Hematopoietic multipotent progenitor cell treated with erythropoietin and hydrocortisone succinate and interleukin-3 and kit ligand, for 17 days (in vitro differentiated cells): ENCODE measurements at regions not wholly inside any gene's neighbourhood (a gene's known extent, or its start where the extent isn't known, plus 50 kb on each side); places are given as distances from the start of the nearest gene placed in this dataset.
"Not testable (repeated sequence)": the region's sequence is repeated elsewhere in the genome, so short reads cannot be mapped to it uniquely, and the experiment has no call there.

Experiments
- DNase-seq: peaks from one replicate; pipeline ENCODE4 v3.0.0-alpha.2; 2015; ENCODE audit warnings: low spot score

DNA sequence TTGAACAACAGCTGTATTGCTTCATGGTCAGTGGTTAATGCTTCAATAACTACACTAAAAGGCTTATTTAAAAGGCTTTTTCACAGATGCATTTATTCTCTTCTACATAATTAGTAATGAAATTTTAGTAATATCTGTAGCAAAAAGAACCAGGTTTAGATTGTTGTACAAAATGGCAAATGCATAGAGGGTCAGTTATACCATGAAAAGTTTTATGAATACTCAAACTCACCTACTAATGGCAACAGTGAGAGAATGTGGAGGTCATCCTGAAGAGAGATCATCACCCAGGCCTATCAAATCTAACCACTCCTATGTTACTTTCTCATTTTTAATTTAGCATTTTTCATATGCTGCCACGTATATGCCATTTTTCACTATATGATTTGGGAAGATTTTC is 444.3 kb upstream of the CDH9 start:
- no peak for DNase-seq

DNA sequence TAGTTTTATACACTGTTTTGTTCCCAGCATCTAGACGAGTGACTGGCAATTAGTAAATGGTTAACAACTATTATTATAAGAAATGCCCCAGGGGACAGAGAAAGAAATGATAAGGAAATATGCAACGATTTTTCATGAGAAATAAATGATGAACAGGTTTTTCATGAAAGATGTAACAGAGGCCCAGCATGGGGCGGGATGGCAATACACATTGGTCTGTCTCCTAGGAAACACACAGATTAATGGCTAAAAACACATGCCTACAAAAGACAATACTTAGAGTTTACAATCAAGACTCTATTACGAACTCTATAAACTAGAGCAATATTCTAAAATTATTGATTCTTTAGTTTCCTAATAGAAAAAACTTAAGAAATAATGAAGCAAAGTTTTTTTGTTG is 441.5 kb upstream of the CDH9 start:
- DNase-seq, result no peak

DNA sequence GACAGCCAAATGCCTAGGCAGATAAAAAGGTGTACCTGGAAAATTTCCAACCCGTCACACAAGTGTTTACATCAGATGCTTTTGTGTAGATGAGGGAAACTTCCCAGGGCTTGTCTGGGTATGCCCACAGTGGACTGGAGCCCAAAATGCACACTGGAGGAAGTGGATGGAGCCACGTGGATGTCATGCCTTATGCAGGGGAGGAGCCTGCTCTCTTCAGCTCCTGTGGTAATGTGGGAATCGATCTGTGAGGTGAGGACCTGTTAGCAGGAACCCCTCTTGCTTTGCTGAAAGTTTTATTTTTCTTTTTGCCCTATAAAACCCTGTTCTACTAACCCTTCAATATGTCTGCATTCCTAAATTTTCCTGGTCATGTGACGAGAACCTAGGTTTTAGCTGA is 439.2 kb upstream of the CDH9 start:
- no peak for DNase-seq

DNA sequence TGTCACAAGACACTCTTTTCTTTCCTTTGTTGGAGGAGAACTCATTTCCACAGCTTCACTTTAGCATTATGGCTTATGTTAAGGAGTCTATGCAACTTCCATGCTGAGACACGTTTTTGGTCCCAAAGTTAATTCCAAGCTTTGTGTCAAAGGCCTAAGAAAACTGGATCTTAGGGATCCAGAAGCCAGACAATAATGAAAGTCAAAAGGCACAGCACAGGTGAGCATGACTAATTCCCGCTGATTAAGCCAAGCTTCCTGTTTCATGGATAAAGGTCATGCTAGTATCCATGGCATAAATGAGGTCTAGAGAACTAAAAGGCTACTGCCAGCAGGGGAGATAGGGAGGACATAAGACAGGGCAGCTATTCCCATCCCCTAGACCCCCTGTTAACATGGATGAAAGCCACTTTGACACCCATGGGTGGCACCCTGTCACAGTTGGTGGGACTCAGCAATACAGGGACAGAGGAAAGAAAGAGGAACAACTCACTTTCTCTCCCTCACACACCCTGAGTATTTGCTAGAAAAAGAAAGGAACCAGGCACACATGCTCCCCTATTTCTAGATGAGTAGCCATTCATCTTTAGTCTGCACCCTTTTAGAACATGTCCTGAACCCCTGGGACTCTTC is 438.1 kb upstream of the CDH9 start:
- no peak for DNase-seq

DNA sequence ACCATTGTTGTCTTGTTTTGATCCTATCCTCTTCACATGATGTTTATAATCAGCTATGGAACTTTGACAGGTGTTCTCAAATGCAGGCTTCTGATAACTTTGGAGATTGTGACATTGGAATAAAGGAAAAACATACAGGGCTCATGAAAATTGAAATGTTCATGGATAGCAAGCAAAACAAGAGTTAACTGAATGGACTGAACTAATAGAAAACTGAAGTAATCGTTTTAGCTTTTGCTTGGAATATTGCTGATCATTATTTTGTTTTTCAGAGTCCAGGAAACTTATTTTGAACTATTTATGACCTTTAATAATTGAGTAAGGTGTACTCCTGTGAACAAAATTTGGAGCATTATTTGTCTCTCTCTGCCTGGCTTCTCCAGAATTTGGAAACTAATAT is 436.7 kb upstream of the CDH9 start:
- no peak for DNase-seq

DNA sequence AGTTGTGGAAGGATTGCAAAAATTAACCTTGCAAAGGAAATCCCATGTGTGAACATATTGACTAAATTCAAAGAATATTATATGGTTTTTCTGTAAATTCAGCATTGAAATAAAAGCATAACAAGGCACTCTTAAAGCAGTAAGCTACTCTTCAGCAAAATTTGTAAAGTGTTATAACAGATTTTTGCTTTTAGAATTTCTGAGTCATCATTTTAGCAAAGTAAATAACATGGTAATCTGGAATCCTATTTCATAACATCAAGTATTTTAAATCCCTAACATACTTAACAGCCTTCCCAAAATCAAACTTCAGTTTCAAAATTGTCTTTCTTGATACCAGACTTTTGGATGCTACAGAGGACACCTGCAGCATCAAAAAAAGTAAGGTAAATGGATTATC is 436.0 kb upstream of the CDH9 start:
- DNase-seq, result no peak

DNA sequence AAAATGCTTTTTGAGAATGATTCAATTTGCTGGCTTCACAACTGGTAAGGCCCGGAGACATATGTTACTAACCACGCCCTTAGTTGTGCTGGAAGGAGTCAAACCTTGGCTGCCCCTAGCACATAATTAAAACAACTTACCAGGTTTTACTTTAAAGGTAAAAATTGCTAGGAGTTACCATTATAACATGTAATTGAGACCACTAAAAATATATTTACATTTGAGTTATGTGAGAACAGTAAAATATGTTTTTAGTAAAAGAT is 435.6 kb upstream of the CDH9 start:
- peak; percentile 4 for DNase-seq

DNA sequence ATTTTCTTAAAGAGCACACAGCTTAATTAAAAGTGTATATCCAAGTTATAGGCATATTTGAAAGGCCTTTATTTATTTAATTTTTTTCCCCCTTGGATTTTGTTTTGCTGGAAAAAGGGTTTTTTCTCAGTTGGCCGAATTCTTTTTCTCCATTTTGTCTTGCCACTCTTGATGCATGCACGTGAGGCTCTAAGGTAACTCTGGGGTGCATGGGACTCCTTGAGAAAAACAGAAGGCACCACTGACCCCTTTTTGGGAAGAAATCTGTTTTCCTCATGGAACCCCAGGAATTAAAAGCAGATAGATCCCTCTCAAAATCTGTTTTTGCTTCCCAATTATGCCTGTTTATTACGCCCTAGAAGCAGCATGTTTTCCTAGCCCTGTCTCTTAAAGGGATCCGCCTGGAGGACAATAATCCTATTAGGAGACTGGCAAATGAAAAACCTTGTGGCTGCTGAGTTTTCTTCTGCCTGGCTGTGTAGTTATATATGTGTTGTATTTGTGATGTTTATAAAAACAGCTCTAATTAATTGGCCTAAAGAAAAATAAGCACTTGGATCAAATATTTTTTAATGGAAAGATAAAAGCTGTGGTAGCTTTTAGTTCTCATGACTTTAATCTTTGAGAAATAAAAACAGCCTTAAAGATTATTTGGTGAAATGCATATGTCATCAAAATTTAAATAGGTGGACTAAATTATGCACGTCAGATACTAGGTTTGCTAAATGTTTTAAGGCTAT is 435.1 kb upstream of the CDH9 start:
- DNase-seq, result peak; percentile 6

DNA sequence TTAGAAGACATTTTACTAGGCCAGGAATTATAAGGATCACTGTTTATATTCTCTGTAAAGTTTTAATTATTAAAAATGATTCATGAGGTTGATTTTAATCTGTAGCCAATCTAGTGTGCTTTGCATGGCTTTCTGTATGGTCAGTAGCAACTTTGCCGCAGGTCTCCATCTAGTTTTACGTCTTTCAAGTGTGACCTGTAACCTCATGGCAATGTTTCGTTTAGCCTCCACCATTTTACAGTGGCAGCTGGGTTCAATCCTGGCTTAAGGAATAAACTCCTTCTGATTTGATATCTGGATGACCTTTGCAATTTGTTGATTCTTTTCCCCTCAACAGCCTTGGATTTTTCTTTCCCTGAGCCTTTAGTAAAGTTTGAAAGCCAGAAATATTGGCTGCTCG is 434.5 kb upstream of the CDH9 start:
- DNase-seq, result peak; percentile 4

DNA sequence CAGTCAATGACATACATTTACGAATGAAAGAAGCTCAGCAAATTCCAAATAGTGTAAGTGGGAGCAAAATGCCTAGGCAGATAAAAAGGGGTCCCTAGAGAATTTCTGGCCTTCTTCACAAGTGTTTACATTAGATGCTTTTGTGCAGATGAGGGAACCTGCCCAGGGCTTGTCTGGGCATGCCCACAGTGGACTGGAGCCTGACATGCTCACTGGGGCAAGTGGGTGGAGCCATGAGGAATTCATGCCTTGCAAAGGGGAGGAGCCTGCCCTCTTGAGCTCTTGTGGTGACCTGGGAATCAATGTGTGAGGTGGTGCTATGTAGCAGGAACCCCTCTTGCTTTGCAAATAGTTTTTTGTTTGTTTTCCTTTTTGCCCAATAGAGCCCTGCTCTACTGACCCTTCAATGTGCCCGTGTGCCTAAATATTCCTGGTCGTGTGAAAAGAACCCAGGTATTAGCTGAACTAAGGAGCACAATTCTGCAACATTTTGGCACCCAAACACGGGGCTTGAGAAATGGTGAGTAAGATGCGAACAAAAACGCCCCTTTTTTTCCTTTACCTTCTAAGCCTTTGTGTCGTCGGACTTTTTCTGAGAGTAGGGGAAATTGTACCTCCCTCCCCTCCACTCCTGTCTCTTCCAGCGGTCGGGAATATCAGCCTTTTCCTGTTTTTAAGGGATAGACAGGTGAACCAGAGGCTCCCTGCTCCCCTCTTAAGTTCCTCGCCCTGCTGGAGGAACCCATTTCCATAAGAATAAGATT is 433.8 kb upstream of the CDH9 start:
- DNase-seq, result peak; percentile 63

DNA sequence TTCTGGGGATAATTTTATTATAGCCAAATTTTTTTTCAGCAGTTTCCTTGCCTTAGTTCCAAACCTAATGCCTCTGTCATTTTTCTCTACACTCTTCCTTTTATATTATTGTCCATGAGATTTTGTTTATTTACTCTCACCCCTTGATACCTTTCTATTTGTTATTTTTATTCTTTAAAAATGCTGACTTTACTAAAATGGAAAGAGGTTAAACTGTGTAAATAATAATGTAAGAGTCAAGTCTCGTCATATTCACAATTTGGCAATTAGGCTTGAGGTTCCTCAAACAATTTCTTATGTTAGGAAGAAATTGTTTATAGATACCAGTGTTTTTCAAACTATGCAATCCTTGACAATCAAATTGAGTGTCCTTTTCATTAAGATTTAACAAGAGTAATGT is 428.6 kb upstream of the CDH9 start:
- DNase-seq, result no peak

DNA sequence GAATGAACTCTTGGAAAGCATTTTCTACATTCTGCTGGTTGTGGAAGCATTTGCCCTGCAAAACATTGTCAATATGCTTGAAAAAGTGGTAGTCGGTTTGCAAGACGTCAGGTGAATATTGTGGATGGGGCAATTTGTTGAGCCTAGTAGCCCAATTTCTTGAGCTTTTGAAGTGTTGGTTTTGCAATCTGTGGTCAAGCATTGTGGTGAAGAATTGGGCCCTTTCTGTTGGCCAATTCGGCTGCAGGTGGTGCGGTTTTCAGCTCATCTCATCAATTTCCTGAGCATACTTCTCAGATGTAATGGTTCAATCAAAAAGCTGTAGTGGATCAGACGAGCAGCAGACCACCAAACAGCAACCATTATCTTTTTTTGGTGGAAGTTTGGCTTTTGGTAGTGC is 426.8 kb upstream of the CDH9 start:
- DNase-seq, result no peak

DNA sequence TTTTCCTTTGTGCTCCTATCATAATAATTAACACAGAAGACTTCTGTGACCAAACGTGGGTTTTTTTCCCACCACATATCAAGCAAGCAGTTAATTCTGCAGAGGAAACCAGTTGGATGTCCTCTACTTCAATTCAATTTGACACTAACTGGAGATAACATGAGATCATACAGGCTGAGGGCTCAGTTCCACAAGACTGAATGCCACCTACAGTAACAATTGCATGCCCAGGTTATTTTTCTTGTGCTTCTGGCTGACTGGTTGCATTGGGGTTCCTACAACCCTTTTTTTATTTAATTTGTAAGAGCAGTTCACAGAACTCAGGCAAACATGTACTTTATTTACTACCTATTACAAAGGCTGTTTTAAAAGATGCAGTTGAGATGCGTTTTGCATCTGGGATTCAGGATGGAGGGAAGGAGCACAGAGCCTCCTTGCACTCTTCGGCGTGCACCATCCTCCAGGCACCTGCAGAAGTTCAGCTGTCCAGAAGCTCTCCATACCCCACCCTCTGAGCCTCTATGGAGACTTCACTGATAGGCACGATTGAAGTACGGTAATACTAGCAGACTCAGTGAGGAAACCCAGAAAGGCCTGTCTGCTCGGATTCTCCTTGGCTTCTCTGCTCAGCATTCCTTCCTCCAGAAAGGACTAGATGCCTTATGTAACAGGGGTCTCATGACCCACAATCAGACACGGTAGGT is 425.2 kb upstream of the CDH9 start:
- no peak for DNase-seq

DNA sequence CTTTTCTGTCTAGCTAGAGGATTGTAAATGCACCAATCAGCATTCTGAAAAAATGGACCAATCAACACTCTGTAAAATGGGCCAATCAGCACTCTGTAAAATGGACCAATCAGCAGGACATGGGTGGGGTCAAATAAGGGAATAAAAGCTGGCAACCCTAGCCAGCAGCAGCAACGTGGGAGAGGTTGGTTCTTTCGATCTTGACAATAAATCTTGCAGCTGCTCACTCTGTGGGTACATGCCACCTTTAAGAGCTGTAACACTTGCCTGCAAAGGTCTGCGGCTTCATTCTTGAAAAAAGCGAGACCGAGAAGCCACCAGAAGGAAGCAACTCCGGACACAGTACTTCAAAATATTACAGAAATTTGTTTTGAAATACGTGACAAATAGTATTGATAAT is 424.6 kb upstream of the CDH9 start:
- DNase-seq, result no peak

DNA sequence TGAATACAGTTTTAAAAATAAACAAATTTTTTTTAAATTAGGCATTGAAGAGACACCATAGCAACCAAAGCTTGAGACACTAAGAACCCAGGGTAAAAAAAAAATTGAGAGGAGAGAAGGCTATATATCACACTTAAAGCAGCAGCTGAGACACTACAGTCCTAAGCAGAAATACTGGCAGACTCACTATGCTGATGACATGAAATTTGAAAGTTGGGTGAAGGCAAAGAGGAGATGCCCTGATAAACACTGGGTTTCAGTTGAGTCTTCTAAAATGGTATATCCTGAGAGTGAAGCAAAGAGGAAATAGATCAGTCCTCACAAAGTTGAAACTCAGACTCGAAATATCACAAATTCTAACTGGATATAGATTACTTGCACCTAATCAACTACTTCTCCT is 419.9 kb upstream of the CDH9 start:
- DNase-seq, result no peak

DNA sequence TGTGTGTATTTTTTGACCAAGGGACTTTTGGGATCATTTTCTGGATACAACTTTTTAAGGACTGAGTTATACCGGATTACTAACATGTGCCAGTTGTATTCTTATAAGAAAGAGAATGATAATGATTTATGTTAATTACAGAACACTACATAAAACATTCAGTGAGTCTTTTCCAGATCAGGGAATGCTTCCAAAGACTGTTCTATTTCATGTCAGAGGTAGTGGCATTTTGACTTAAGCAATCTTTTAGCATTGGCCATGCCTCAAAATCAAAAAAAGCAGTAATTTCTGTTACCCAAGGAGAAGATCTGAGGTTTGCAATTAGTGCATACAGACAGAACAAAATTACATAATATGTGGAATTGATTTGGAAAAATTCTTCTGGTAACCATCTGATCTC is 413.0 kb upstream of the CDH9 start:
- no peak for DNase-seq

DNA sequence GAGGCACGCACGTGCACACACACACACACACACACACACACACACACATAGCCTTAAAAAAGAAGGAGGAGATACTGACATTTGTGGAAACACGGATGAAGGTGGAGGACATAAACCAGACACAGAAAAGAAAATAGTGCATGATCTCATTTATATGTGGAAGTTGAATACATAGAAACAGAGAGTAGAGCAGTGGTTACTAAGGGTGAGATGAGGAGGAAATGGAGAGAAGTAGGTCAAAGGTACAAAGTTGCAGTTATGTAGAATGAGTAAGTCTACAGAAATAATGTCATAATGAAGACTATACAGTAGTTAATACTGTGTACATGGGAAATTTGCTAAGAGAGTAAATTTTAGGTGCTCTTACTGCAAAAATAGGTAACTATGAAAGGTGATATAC is 412.2 kb upstream of the CDH9 start:
- DNase-seq, result no peak

DNA sequence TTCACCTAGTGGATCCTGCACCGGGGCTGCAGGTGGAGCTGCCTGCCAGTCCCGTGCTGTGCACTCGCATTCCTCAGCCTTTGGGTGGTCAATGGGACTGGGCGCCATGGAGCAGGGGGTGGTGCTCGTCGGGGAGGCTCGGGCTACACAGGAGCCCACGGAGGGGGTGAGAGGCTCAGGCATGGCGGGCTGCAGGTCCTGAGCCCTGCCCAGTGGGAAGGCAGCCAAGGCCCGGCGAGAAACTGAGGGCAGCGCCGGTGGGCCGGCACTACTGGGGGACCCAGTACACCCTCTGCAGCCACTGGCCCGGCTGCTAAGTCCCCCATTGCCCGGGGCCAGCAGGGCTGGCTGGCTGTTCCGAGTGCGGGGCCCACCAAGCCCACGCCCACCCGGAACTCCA is 401.0 kb upstream of the CDH9 start:
- DNase-seq, result not testable (repeated sequence)

DNA sequence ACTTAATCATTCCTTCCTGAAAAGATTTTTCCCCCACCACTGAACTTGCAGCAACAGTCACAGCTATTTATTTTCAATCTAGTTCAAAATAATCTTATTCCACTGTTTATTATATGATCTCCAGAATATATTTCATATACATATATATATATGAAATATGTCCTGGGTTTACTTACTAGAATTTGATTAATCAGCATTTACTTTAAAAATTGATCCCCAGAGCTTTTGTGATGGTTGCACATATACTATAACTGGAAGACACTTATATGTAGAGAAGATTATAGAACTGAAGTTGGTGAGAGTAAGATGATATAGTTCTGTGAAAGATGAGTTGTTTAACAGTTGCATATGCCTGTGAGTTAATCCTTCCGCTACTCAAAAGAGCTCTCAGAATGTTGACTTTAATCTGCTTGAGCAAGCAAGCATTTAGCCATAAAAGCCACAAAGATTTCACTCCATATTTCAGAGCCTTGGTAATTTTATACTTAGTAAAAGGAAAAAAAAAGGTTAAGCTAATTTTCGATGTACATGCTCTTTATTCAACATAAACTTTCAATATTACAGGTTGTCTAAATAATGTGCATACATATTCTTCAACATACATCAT is 399.3 kb upstream of the CDH9 start:
- DNase-seq, result no peak

DNA sequence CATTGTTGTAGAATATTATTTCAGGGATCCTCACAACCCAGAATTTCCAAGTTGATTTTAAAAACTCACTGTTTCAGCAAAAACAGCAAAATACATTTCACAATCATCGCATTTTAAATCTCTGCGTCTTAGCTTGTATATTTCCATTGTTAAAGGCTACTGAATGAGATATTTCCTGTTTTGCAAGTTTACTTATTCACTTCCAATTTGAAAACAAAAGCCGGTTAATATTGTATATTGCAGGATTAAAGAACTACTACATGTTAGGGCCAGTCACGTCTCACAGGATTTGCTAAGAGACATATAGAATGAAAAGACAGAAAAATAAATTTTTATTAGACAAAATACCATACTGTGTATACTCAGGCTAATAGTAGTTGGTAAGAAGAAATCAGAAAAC is 395.9 kb upstream of the CDH9 start:
- DNase-seq, result no peak

DNA sequence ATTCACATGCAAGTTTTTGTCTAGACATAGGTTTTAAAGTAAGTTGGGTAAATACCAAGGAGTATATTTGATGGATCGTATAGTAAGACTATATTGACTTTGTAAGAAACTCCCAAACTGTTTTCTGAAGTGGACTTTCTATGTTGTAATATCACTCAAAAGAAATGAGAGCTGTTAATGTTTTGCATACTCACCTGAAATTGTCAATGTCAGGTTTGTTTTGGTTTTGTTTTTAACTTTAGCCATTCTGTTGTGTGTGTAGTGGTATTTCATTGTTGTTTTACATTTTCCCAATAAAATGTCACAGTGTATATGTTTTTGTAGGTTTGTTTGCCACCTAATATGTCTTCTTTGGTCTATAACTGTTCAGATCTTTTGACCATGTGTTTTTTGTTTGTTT is 375.7 kb upstream of the CDH9 start:
- DNase-seq, result no peak

DNA sequence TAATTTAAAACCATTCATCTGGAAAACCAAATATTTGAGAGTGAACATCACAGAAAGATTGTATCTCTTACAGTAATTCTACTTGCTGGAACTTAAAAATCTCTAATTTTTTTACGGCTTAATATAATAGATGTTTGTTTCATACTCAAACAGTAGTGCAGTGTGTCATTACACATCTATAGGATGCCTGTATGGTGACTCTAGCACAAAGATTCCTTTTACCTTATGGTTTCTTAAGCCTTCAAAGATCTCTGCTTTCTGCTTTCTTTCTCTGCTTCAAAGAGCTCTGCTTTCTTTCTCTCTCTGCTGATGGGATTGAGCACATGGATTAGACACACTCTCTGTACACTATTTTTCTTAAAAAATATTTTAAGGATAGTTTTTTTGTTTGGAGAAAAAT is 374.0 kb upstream of the CDH9 start:
- DNase-seq, result no peak

DNA sequence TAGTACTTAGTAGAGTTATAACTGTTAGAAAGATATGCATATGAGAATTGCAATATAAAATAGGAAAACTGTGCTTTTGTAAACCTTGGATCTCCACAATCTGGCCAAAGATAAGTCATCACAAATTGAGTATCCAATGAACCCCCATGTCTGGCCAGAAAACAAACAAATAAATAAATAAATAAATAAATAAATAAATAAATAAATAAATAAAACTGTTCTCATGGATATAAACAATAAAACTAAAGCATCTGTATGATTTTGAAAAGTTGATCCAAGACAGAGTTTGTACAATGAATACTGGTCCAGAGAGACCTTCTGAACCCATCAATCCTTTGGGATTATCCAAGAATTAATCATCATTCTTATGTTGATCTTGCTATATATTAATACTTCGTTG is 367.6 kb upstream of the CDH9 start:
- DNase-seq, result no peak
